Breast epithelium (tissue), 3 donors: ENCODE measurements at regions not wholly inside any gene's neighbourhood (a gene's known extent, or its start where the extent isn't known, plus 50 kb on each side); places are given as distances from the start of the nearest gene placed in this dataset.

Experiments used
- POLR2A ChIP-seq: fragments of 450-650 bp; IDR thresholded peaks from one replicate; pipeline ENCODE4 v1.6.1; 2016; ENCODE audit warnings: antibody characterized with exemption, mild to moderate bottlenecking, moderate library complexity
- TF ChIP-seq, protein P1 (sequence below), 3 donors: fragments of 450-650 bp; IDR thresholded peaks; one replicate each; pipeline ENCODE4 v1.5.1; 2016 to 2017; ENCODE audit warnings: antibody characterized with exemption in 3 of 3, mild to moderate bottlenecking in 3 of 3, moderate library complexity in 3 of 3

DNA sequence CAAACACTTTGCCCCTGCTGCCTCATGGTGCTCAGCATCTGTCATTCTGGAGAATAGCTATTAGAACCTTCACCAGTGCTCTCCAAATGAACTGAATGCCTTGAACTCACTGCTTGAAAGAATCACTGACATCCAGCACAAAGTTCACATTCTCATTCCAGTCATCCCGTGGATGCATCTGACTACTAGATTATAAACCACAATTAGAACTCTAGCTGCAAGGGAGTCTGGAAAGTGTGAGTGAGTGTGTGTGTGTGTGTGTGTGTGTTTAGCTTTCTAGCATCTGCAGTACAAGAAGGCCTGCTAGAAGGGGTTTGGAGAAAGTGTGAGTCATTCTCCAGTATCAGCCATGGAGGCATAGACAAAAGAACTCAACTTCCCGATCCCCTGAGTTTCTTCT is 71.3 kb upstream of the DYNLT3 start:
- TF ChIP-seq POLR2A: no peak
- TF ChIP-seq, protein P1, sequence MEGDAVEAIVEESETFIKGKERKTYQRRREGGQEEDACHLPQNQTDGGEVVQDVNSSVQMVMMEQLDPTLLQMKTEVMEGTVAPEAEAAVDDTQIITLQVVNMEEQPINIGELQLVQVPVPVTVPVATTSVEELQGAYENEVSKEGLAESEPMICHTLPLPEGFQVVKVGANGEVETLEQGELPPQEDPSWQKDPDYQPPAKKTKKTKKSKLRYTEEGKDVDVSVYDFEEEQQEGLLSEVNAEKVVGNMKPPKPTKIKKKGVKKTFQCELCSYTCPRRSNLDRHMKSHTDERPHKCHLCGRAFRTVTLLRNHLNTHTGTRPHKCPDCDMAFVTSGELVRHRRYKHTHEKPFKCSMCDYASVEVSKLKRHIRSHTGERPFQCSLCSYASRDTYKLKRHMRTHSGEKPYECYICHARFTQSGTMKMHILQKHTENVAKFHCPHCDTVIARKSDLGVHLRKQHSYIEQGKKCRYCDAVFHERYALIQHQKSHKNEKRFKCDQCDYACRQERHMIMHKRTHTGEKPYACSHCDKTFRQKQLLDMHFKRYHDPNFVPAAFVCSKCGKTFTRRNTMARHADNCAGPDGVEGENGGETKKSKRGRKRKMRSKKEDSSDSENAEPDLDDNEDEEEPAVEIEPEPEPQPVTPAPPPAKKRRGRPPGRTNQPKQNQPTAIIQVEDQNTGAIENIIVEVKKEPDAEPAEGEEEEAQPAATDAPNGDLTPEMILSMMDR (IDR thresholded peaks at IDR 0.05): no peak
